Astrocyte (in vitro differentiated cells and primary cell): ENCODE measurements at regions not wholly inside any gene's neighbourhood (a gene's known extent, or its start where the extent isn't known, plus 50 kb on each side); places are given as distances from the start of the nearest gene placed in this dataset.

ENCODE experiments used
- DNase-seq: peaks from one replicate; pipeline ENCODE4 v3.0.0-alpha.2; 2010; ENCODE audit warnings: low read depth
- FAIRE-seq: peaks from 2 replicates; lab custom pipeline; 2011; peaks lifted over from hg19 to GRCh38; lab: Jason Lieb, UNC
- H2AFZ ChIP-seq: 2 replicates; pipeline ENCODE4 v1.6.0; 2012; ENCODE audit warnings: low read depth, low read length, inconsistent platforms
- H3K27ac ChIP-seq: 2 replicates; pipeline ENCODE4 v1.5.1; 2011; ENCODE audit warnings: low read depth, low read length, inconsistent platforms
- H3K27me3 ChIP-seq: 2 replicates; pipeline ENCODE4 v1.6.0; 2011; ENCODE audit warnings: low read length, inconsistent platforms; ENCODE audit not compliant: insufficient read depth
- H3K36me3 ChIP-seq: 2 replicates; pipeline ENCODE4 v1.5.1; 2011; ENCODE audit warnings: low read length, inconsistent platforms; ENCODE audit not compliant: insufficient read depth
- H3K4me1 ChIP-seq: 2 replicates; pipeline ENCODE4 v1.5.1; 2011; ENCODE audit warnings: low read length, inconsistent platforms; ENCODE audit not compliant: insufficient read depth
- H3K4me2 ChIP-seq: 2 replicates; pipeline ENCODE4 v1.6.0; 2012; ENCODE audit warnings: low read length, inconsistent platforms
- H3K4me3 ChIP-seq: 2 replicates; pipeline ENCODE4 v1.5.1; 2011; ENCODE audit warnings: low read depth, mild to moderate bottlenecking, low read length, inconsistent platforms; ENCODE audit not compliant: insufficient read depth
- H3K79me2 ChIP-seq: 2 replicates; pipeline ENCODE4 v1.6.0; 2012; ENCODE audit warnings: mild to moderate bottlenecking, low read length, inconsistent platforms; ENCODE audit not compliant: insufficient read depth
- H3K9ac ChIP-seq: 2 replicates; pipeline ENCODE4 v1.6.0; 2012; ENCODE audit warnings: mild to moderate bottlenecking, low read length, inconsistent platforms
- H3K9me3 ChIP-seq: 2 replicates; pipeline ENCODE4 v1.5.1; 2012; ENCODE audit warnings: low read depth, mild to moderate bottlenecking, low read length, inconsistent platforms; ENCODE audit not compliant: insufficient read depth
- H4K20me1 ChIP-seq: 2 replicates; pipeline ENCODE4 v1.6.0; 2012; ENCODE audit warnings: low read length, inconsistent platforms; ENCODE audit not compliant: insufficient read depth
- H3K27ac Mint-ChIP-seq: one replicate; pipeline ENCODE4 v1.8.0; 2021; ENCODE audit warnings: mild to moderate bottlenecking, mixed read lengths; ENCODE audit not compliant: unreplicated experiment
- H3K27me3 Mint-ChIP-seq: one replicate; pipeline ENCODE4 v1.8.0; 2021; ENCODE audit warnings: low read depth, mixed read lengths; ENCODE audit not compliant: unreplicated experiment
- H3K36me3 Mint-ChIP-seq: one replicate; pipeline ENCODE4 v1.8.0; 2021; ENCODE audit warnings: low read depth, mixed read lengths; ENCODE audit not compliant: unreplicated experiment
- H3K4me1 Mint-ChIP-seq: one replicate; pipeline ENCODE4 v1.8.0; 2021; ENCODE audit warnings: low read depth, mixed read lengths; ENCODE audit not compliant: unreplicated experiment
- H3K4me3 Mint-ChIP-seq: one replicate; pipeline ENCODE4 v1.8.0; 2021; ENCODE audit warnings: mild to moderate bottlenecking, moderate library complexity, mixed read lengths; ENCODE audit not compliant: unreplicated experiment
- H3K9me3 Mint-ChIP-seq: one replicate; pipeline ENCODE4 v1.8.0; 2021; ENCODE audit warnings: mild to moderate bottlenecking, mixed read lengths; ENCODE audit not compliant: unreplicated experiment
- EZH2 ChIP-seq: IDR thresholded peaks from 2 replicates; pipeline ENCODE4 v1.6.1; 2012; ENCODE audit warnings: mild to moderate bottlenecking, low read length, inconsistent platforms; ENCODE audit not compliant: insufficient read depth
- TF ChIP-seq, protein P1 (sequence below): IDR thresholded peaks from 2 replicates; pipeline ENCODE4 v1.5.1; 2011; ENCODE audit warnings: low read depth, mild to moderate bottlenecking, inconsistent platforms, low read length, moderate library complexity; ENCODE audit not compliant: insufficient read depth

DNA sequence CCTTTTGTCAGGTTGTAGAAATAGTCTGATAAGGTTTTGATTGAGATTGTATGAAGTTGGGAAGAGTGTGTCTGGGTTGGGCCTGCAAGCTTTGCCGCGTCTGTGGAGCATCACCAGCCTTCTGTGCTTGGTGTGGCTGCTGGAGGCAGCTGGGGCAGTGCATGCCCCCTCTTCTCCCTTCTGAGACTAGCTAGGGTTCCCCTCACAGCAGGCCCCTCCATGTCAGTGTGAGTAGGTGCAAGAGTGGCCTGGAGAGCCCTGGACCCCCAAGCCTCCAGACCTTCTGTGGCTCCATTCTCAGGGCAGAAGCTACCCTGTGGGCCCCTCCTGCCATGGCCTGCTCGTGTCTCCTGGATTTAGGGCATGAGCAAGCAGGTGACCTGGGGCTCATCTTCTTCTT, 914.2 kb downstream of the TBC1D22A start:
- H3K27ac ChIP-seq: no peak overlapping the region
- DNase-seq: no peak
- H3K4me1 Mint-ChIP-seq: no peaks in the 10 kb centered on the region
- no peak for FAIRE-seq
- no peak overlapping the region for H3K4me3 ChIP-seq
- H3K27me3 Mint-ChIP-seq: peaks cover 17% of the 10 kb centered on the region
- no peaks in the 10 kb centered on the region for H3K9me3 Mint-ChIP-seq
- TF ChIP-seq EZH2: no peak
- TF ChIP-seq, protein P1, sequence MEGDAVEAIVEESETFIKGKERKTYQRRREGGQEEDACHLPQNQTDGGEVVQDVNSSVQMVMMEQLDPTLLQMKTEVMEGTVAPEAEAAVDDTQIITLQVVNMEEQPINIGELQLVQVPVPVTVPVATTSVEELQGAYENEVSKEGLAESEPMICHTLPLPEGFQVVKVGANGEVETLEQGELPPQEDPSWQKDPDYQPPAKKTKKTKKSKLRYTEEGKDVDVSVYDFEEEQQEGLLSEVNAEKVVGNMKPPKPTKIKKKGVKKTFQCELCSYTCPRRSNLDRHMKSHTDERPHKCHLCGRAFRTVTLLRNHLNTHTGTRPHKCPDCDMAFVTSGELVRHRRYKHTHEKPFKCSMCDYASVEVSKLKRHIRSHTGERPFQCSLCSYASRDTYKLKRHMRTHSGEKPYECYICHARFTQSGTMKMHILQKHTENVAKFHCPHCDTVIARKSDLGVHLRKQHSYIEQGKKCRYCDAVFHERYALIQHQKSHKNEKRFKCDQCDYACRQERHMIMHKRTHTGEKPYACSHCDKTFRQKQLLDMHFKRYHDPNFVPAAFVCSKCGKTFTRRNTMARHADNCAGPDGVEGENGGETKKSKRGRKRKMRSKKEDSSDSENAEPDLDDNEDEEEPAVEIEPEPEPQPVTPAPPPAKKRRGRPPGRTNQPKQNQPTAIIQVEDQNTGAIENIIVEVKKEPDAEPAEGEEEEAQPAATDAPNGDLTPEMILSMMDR: no peak
- no peaks in the 10 kb centered on the region for H4K20me1 ChIP-seq
- H2AFZ ChIP-seq: no peak overlapping the region
- H3K36me3 ChIP-seq: no peaks in the 10 kb centered on the region
- no peaks in the 10 kb centered on the region for H3K4me1 ChIP-seq
- no peaks in the 10 kb centered on the region for H3K36me3 Mint-ChIP-seq
- no peaks in the 10 kb centered on the region for H3K27me3 ChIP-seq
- no peaks in the 10 kb centered on the region for H3K79me2 ChIP-seq
- H3K9ac ChIP-seq: no peak overlapping the region
- H3K27ac Mint-ChIP-seq: no peak overlapping the region
- H3K4me3 Mint-ChIP-seq: no peak overlapping the region
- H3K4me2 ChIP-seq: no peak overlapping the region
- H3K9me3 ChIP-seq: peaks cover 13% of the 10 kb centered on the region

DNA sequence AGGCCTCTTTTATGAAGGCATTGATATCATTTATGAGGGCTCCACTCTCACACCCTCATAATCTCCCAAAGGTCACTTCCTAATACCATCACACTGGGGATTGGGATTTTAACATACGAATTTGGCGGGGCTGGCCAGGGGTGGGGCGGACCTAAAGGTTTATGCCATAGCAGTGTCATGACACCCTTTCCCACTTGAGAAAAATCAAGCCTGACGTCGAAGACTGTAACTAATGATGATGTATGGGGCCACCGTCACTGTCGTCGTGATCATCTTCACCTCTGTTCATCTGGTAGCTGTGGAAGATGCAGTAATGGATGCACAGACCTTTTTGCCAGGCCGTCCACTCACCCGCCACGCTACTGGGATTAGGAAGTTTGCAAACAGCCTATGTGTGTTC, 912.1 kb downstream of the TBC1D22A start:
- Histone ChIP-seq H3K4me2 (no peak overlapping the region), H2AFZ (no peak overlapping the region), H3K4me3 (no peak overlapping the region), H3K4me1 (no peaks in the 10 kb centered on the region), H4K20me1 (no peaks in the 10 kb centered on the region), H3K9me3 (peaks cover 13% of the 10 kb centered on the region), H3K9ac (no peak overlapping the region), H3K36me3 (no peaks in the 10 kb centered on the region), H3K27ac (no peak overlapping the region), H3K27me3 (no peaks in the 10 kb centered on the region), H3K79me2 (no peaks in the 10 kb centered on the region)
- Mint-ChIP-seq H3K27ac (no peak overlapping the region), H3K9me3 (peaks cover 8% of the 10 kb centered on the region), H3K4me3 (no peak overlapping the region), H3K27me3 (peaks cover 17% of the 10 kb centered on the region), H3K4me1 (no peaks in the 10 kb centered on the region), H3K36me3 (no peaks in the 10 kb centered on the region)
- FAIRE-seq (no peak), DNase-seq (no peak)
- TF ChIP-seq, protein P1: no peak
- no peak for TF ChIP-seq EZH2

DNA sequence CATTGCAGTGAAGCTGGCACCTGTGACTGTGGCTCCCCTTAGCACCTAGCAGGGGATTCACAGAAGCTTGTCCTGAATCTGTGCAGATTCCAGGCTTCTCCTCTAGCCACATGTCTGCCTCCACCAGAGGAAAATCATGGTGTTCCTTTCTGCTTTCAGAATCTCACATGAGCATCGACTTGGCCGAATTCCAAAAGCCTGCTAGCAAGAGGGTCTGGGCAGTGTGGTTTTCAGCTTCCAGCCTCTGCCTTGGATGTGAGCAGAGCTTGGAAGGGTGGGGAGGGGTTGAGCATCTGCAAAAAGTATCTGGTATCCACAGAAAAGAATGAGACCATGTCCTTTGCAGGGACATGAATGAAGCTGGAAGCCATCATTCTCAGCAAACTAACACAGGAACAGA, 911.1 kb downstream of the TBC1D22A start:
- Histone ChIP-seq H3K4me2 (no peak overlapping the region), H4K20me1 (no peaks in the 10 kb centered on the region), H3K4me1 (no peaks in the 10 kb centered on the region), H3K4me3 (no peak overlapping the region), H3K9ac (no peak overlapping the region), H3K79me2 (no peaks in the 10 kb centered on the region), H3K36me3 (no peaks in the 10 kb centered on the region), H3K9me3 (peaks cover 10% of the 10 kb centered on the region), H3K27ac (no peak overlapping the region), H2AFZ (no peak overlapping the region), H3K27me3 (no peaks in the 10 kb centered on the region)
- no peak for DNase-seq
- H3K4me1 Mint-ChIP-seq: no peaks in the 10 kb centered on the region
- no peak for FAIRE-seq
- H3K27ac Mint-ChIP-seq: no peak overlapping the region
- no peak overlapping the region for H3K4me3 Mint-ChIP-seq
- TF ChIP-seq, protein P1: no peak
- no peak for TF ChIP-seq EZH2
- peaks cover 17% of the 10 kb centered on the region for H3K27me3 Mint-ChIP-seq
- no peaks in the 10 kb centered on the region for H3K36me3 Mint-ChIP-seq
- peaks cover 12% of the 10 kb centered on the region for H3K9me3 Mint-ChIP-seq
